ENCODE measurements at regions not wholly inside any gene's neighbourhood (a gene's known extent, or its start where the extent isn't known, plus 50 kb on each side); places are given as distances from the start of the nearest gene placed in this dataset.
A peak's percentile ranks its signal among the peaks of the same experiment; 100 is the strongest.

GRCh38 chr10:124302951-124303505 lies 115.7 kb downstream of the OAT start:
- DNase-seq (ENCODE audit: low spot score), result no peak

- DNase-seq (ENCODE audit: low spot score), result no peak
These were observed 117.0 kb downstream of the OAT start for GRCh38 chr10:124301736-124302135.

- DNase-seq (ENCODE audit: low spot score), result no peak
These were observed 118.0 kb downstream of the OAT start for GRCh38 chr10:124300735-124301134.

- no peak for DNase-seq (ENCODE audit: low spot score)
These were observed 118.5 kb downstream of the OAT start for GRCh38 chr10:124300224-124300623.

- no peak for DNase-seq (ENCODE audit: low spot score)
These were observed 119.0 kb downstream of the OAT start for GRCh38 chr10:124299696-124300095.

- no peak for DNase-seq (ENCODE audit: low spot score)
These were observed 119.8 kb downstream of the OAT start for GRCh38 chr10:124298891-124299290.

- no peak for DNase-seq (ENCODE audit: low spot score)
These were observed 121.6 kb downstream of the OAT start for GRCh38 chr10:124296813-124297788.

GRCh38 chr10:124296121-124296812 lies 122.5 kb downstream of the OAT start:
- no peak for DNase-seq (ENCODE audit: low spot score)

- no peak for DNase-seq (ENCODE audit: low spot score)
These were observed 123.6 kb downstream of the OAT start for GRCh38 chr10:124294811-124295770.

GRCh38 chr10:124293616-124294449 lies 124.9 kb downstream of the OAT start:
- no peak for DNase-seq (ENCODE audit: low spot score)

GRCh38 chr10:124292911-124293615 lies 125.7 kb downstream of the OAT start:
- no peak for DNase-seq (ENCODE audit: low spot score)

- DNase-seq (ENCODE audit: low spot score), result no peak
These were observed 127.6 kb downstream of the OAT start for GRCh38 chr10:124291001-124291701.

- DNase-seq (ENCODE audit: low spot score), result peak; percentile 26
These were observed 128.6 kb downstream of the OAT start for GRCh38 chr10:124289851-124290795.

- no peak for DNase-seq (ENCODE audit: low spot score)
These were observed 129.5 kb downstream of the OAT start for GRCh38 chr10:124288928-124289850.

GRCh38 chr10:124288486-124288885 lies 130.2 kb downstream of the OAT start:
- DNase-seq (ENCODE audit: low spot score), result no peak

- DNase-seq (ENCODE audit: low spot score), result no peak
These were observed 130.9 kb downstream of the OAT start for GRCh38 chr10:124287791-124288190.

GRCh38 chr10:124287071-124287685 lies 131.5 kb downstream of the OAT start:
- no peak for DNase-seq (ENCODE audit: low spot score)
